GM19395 (cell line): ENCODE measurements at regions not wholly inside any gene's neighbourhood (a gene's known extent, or its start where the extent isn't known, plus 50 kb on each side); places are given as distances from the start of the nearest gene placed in this dataset.
"Not testable (repeated sequence)": the region's sequence is repeated elsewhere in the genome, so short reads cannot be mapped to it uniquely, and the experiment has no call there.

Source experiments
- ATAC-seq: cut with Tn5 transposase; IDR thresholded peaks from one replicate; pipeline ENCODE4 v1.9.1; 2021; ENCODE audit warnings: mild to moderate bottlenecking, moderate library complexity; ENCODE audit not compliant: unreplicated experiment

GRCh38 chr13:76630629-76631230 is 255.5 kb downstream of the KCTD12 start:
- no peak for ATAC-seq

GRCh38 chr13:76622315-76623040 is 263.7 kb downstream of the KCTD12 start:
- ATAC-seq = no peak

- ATAC-seq = no peak
Measured at GRCh38 chr13:76621705-76622104, 264.5 kb downstream of the KCTD12 start.

- no peak for ATAC-seq
Measured at GRCh38 chr13:76620036-76620435, 266.2 kb downstream of the KCTD12 start.

- ATAC-seq = no peak
Measured at GRCh38 chr13:76619631-76620030, 266.6 kb downstream of the KCTD12 start.

GRCh38 chr13:76610819-76611415 is 275.3 kb downstream of the KCTD12 start:
- no peak for ATAC-seq

GRCh38 chr13:76609643-76610042 is 276.6 kb downstream of the KCTD12 start:
- no peak for ATAC-seq

- no peak for ATAC-seq
Measured at GRCh38 chr13:76607866-76608265, 278.3 kb downstream of the KCTD12 start.

GRCh38 chr13:76600081-76600480 is 286.1 kb downstream of the KCTD12 start:
- ATAC-seq = no peak

GRCh38 chr13:76597868-76598267 is 288.3 kb downstream of the KCTD12 start:
- no peak for ATAC-seq

- no peak for ATAC-seq
Measured at GRCh38 chr13:76596216-76596615, 290.0 kb downstream of the KCTD12 start.

- no peak for ATAC-seq
Measured at GRCh38 chr13:76594435-76594834, 291.8 kb downstream of the KCTD12 start.

GRCh38 chr13:76586842-76587241 is 299.4 kb downstream of the KCTD12 start:
- no peak for ATAC-seq

- no peak for ATAC-seq
Measured at GRCh38 chr13:76579701-76580100, 306.5 kb downstream of the KCTD12 start.

- ATAC-seq = not testable (repeated sequence)
Measured at GRCh38 chr13:76575634-76576033, 310.6 kb downstream of the KCTD12 start.

GRCh38 chr13:76570510-76570971 is 315.7 kb downstream of the KCTD12 start:
- ATAC-seq = no peak

- no peak for ATAC-seq
Measured at GRCh38 chr13:76556627-76557026, 329.6 kb downstream of the KCTD12 start.

- ATAC-seq = no peak
Measured at GRCh38 chr13:76552807-76553206, 333.4 kb downstream of the KCTD12 start.

GRCh38 chr13:76552041-76552772 is 334.0 kb downstream of the KCTD12 start:
- no peak for ATAC-seq

- ATAC-seq = no peak
Measured at GRCh38 chr13:76542176-76542575, 344.0 kb downstream of the KCTD12 start.

GRCh38 chr13:76538004-76538403 is 348.2 kb downstream of the KCTD12 start:
- ATAC-seq = no peak
